HEK293 (cell line): ENCODE measurements at regions not wholly inside any gene's neighbourhood (a gene's known extent, or its start where the extent isn't known, plus 50 kb on each side); places are given as distances from the start of the nearest gene placed in this dataset.

Source experiments
- KLF1 ChIP-seq: fragments of 450-650 bp; formaldehyde crosslinking; IDR thresholded peaks from 2 replicates; pipeline ENCODE4 v1.5.1; 2016; ENCODE audit warnings: missing biosample characterization, missing genetic modification characterization
- TCF7L2 ChIP-seq: IDR thresholded peaks from 2 replicates; pipeline ENCODE4 v1.6.1; 2011; ENCODE audit warnings: low read depth, mild to moderate bottlenecking, inconsistent platforms, low read length, moderate library complexity, borderline replicate concordance
- TRIM28 ChIP-seq: IDR thresholded peaks from 2 replicates; pipeline ENCODE4 v1.6.1; 2011; ENCODE audit warnings: low read length, control low read depth, borderline replicate concordance
- ZNF558 ChIP-seq: fragments of 450-650 bp; formaldehyde crosslinking; IDR thresholded peaks from 2 replicates; pipeline ENCODE4 v1.5.1; 2016; ENCODE audit warnings: missing biosample characterization, missing genetic modification characterization
- ZNF654 ChIP-seq: fragments of 450-650 bp; formaldehyde crosslinking; IDR thresholded peaks from 2 replicates; pipeline ENCODE4 v1.5.1; 2016; ENCODE audit warnings: low read depth, missing biosample characterization, missing genetic modification characterization
- ZSCAN23 ChIP-seq: fragments of 450-650 bp; formaldehyde crosslinking; IDR thresholded peaks from 2 replicates; pipeline ENCODE4 v1.5.1; 2016; ENCODE audit warnings: missing biosample characterization, missing genetic modification characterization
- TF ChIP-seq, protein P1 (sequence below): fragments of 450-650 bp; formaldehyde crosslinking; IDR thresholded peaks from 2 replicates; pipeline ENCODE4 v1.5.1; 2016; ENCODE audit warnings: missing biosample characterization, missing genetic modification characterization, borderline replicate concordance
- TF ChIP-seq, protein P2 (sequence below): sonication (generic); formaldehyde crosslinking; IDR thresholded peaks from 2 replicates; pipeline ENCODE4 v1.8.1; 2022; ENCODE audit warnings: mild to moderate bottlenecking, moderate library complexity, missing genetic modification reagents
- TF ChIP-seq, protein P3 (sequence below): fragments of 450-650 bp; formaldehyde crosslinking; IDR thresholded peaks from 2 replicates; pipeline ENCODE4 v1.5.1; 2016; ENCODE audit warnings: missing biosample characterization, missing genetic modification characterization

DNA sequence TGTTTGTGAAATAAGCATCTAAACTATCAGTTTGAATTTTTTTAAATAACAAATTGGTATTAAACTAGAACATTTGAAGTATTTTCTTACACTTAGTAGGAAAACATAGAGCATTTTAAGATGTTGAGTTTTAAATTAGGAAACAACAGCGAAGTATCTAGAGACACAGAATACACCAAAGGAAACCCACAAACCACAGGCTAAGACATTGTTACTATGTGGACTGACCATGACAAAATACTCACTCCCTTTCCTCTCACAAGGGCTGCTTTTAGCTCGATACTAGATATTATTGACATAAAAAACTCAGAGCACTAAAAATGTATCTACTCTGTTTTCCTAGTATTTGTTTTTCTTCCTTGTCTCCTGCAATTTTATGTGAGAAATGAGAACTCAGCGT lies 266.0 kb upstream of the CITED2 start:
- TF ChIP-seq, protein P1, sequence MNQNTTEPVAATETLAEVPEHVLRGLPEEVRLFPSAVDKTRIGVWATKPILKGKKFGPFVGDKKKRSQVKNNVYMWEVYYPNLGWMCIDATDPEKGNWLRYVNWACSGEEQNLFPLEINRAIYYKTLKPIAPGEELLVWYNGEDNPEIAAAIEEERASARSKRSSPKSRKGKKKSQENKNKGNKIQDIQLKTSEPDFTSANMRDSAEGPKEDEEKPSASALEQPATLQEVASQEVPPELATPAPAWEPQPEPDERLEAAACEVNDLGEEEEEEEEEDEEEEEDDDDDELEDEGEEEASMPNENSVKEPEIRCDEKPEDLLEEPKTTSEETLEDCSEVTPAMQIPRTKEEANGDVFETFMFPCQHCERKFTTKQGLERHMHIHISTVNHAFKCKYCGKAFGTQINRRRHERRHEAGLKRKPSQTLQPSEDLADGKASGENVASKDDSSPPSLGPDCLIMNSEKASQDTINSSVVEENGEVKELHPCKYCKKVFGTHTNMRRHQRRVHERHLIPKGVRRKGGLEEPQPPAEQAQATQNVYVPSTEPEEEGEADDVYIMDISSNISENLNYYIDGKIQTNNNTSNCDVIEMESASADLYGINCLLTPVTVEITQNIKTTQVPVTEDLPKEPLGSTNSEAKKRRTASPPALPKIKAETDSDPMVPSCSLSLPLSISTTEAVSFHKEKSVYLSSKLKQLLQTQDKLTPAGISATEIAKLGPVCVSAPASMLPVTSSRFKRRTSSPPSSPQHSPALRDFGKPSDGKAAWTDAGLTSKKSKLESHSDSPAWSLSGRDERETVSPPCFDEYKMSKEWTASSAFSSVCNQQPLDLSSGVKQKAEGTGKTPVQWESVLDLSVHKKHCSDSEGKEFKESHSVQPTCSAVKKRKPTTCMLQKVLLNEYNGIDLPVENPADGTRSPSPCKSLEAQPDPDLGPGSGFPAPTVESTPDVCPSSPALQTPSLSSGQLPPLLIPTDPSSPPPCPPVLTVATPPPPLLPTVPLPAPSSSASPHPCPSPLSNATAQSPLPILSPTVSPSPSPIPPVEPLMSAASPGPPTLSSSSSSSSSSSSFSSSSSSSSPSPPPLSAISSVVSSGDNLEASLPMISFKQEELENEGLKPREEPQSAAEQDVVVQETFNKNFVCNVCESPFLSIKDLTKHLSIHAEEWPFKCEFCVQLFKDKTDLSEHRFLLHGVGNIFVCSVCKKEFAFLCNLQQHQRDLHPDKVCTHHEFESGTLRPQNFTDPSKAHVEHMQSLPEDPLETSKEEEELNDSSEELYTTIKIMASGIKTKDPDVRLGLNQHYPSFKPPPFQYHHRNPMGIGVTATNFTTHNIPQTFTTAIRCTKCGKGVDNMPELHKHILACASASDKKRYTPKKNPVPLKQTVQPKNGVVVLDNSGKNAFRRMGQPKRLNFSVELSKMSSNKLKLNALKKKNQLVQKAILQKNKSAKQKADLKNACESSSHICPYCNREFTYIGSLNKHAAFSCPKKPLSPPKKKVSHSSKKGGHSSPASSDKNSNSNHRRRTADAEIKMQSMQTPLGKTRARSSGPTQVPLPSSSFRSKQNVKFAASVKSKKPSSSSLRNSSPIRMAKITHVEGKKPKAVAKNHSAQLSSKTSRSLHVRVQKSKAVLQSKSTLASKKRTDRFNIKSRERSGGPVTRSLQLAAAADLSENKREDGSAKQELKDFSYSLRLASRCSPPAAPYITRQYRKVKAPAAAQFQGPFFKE (tag by site-specific recombination): no peak
- TF ChIP-seq ZSCAN23 (tag by site-specific recombination) (no peak), KLF1 (no peak), ZNF654 (tag by site-specific recombination) (no peak), TRIM28 (no peak), TCF7L2 (no peak), ZNF558 (tag by site-specific recombination) (no peak)
- TF ChIP-seq, protein P2, sequence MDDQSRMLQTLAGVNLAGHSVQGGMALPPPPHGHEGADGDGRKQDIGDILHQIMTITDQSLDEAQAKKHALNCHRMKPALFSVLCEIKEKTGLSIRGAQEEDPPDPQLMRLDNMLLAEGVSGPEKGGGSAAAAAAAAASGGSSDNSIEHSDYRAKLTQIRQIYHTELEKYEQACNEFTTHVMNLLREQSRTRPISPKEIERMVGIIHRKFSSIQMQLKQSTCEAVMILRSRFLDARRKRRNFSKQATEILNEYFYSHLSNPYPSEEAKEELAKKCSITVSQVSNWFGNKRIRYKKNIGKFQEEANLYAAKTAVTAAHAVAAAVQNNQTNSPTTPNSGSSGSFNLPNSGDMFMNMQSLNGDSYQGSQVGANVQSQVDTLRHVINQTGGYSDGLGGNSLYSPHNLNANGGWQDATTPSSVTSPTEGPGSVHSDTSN: no peak
- TF ChIP-seq, protein P3, sequence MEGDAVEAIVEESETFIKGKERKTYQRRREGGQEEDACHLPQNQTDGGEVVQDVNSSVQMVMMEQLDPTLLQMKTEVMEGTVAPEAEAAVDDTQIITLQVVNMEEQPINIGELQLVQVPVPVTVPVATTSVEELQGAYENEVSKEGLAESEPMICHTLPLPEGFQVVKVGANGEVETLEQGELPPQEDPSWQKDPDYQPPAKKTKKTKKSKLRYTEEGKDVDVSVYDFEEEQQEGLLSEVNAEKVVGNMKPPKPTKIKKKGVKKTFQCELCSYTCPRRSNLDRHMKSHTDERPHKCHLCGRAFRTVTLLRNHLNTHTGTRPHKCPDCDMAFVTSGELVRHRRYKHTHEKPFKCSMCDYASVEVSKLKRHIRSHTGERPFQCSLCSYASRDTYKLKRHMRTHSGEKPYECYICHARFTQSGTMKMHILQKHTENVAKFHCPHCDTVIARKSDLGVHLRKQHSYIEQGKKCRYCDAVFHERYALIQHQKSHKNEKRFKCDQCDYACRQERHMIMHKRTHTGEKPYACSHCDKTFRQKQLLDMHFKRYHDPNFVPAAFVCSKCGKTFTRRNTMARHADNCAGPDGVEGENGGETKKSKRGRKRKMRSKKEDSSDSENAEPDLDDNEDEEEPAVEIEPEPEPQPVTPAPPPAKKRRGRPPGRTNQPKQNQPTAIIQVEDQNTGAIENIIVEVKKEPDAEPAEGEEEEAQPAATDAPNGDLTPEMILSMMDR (tag by site-specific recombination): no peak
